ENCODE measurements at regions not wholly inside any gene's neighbourhood (a gene's known extent, or its start where the extent isn't known, plus 50 kb on each side); places are given as distances from the start of the nearest gene placed in this dataset.

- no peak for TF ChIP-seq CTCF (conservative IDR thresholded peaks at IDR 0.05 in 1 of 2, IDR thresholded peaks at IDR 0.05 in 1 of 2; ENCODE audit: extremely low read depth in 1 of 2, insufficient read depth in 1 of 2, low read depth in 1 of 2, low read length in 2 of 2)
- TF ChIP-seq EZH2 (IDR thresholded peaks at IDR 0.05; ENCODE audit: borderline replicate concordance, low read length) = no peak
These were observed 59.8 kb upstream of the TBPL2 start for GRCh38 chr14:55500219-55500701.

Measured in mammary epithelial cell (primary cell).